ENCODE measurements at regions not wholly inside any gene's neighbourhood (a gene's known extent, or its start where the extent isn't known, plus 50 kb on each side); places are given as distances from the start of the nearest gene placed in this dataset.

DNA sequence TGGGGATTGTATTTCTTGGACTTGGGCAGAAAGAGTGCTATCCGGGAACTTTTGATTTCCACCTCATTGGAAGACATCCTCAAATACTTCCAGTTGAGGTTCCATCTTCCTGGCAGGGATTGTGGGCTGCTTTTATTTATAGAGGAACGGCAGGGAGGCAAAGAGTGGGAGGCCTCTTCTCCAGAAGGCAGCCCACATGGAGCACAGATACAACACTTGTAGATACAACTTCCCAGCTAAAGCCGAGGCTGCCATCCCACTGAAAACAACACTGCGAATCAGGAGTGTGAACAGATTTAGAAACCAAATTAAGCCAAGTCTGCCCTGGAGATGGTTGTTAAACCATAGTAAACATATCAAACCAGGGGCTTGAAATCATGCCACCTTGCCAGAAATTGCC lies 212.8 kb upstream of the PPARGC1A start:
- TF ChIP-seq, protein P1, sequence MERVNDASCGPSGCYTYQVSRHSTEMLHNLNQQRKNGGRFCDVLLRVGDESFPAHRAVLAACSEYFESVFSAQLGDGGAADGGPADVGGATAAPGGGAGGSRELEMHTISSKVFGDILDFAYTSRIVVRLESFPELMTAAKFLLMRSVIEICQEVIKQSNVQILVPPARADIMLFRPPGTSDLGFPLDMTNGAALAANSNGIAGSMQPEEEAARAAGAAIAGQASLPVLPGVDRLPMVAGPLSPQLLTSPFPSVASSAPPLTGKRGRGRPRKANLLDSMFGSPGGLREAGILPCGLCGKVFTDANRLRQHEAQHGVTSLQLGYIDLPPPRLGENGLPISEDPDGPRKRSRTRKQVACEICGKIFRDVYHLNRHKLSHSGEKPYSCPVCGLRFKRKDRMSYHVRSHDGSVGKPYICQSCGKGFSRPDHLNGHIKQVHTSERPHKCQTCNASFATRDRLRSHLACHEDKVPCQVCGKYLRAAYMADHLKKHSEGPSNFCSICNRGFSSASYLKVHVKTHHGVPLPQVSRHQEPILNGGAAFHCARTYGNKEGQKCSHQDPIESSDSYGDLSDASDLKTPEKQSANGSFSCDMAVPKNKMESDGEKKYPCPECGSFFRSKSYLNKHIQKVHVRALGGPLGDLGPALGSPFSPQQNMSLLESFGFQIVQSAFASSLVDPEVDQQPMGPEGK (CRISPR knock-in tag; IDR thresholded peaks at IDR 0.05; ENCODE audit: borderline replicate concordance), result no peak
- TF ChIP-seq GLIS3 (CRISPR knock-in tag; IDR thresholded peaks at IDR 0.05) (no peak), ZFP30 (CRISPR knock-in tag; IDR thresholded peaks at IDR 0.05) (no peak), OSR1 (CRISPR knock-in tag; IDR thresholded peaks at IDR 0.05) (no peak), BACH2 (CRISPR knock-in tag; IDR thresholded peaks at IDR 0.05; ENCODE audit: borderline replicate concordance) (no peak)
